ENCODE measurements at regions not wholly inside any gene's neighbourhood (a gene's known extent, or its start where the extent isn't known, plus 50 kb on each side); places are given as distances from the start of the nearest gene placed in this dataset.

- TF ChIP-seq SP1 (IDR thresholded peaks at IDR 0.05), result no peak
- no peak for TF ChIP-seq BHLHE40 (IDR thresholded peaks at IDR 0.05; ENCODE audit: borderline replicate concordance)
- no peak for TF ChIP-seq TARDBP (IDR thresholded peaks at IDR 0.05)
- no peak for TF ChIP-seq SUZ12 (IDR thresholded peaks at IDR 0.05)
- no peak for TF ChIP-seq ZNF384 (IDR thresholded peaks at IDR 0.05)
- TF ChIP-seq FOXA1 (IDR thresholded peaks at IDR 0.05), result no peak
- no peak for TF ChIP-seq FOXK2 (IDR thresholded peaks at IDR 0.05)
- TF ChIP-seq ELF4 (IDR thresholded peaks at IDR 0.05), result no peak
- TF ChIP-seq HDGF (IDR thresholded peaks at IDR 0.05; ENCODE audit: borderline replicate concordance), result no peak
- TF ChIP-seq FOXM1 (IDR thresholded peaks at IDR 0.05; ENCODE audit: borderline replicate concordance), result no peak
- no peak for TF ChIP-seq PKNOX1 (IDR thresholded peaks at IDR 0.05)
- no peak for TF ChIP-seq L3MBTL2 (conservative IDR thresholded peaks at IDR 0.05)
Measured at GRCh38 chr20:57043091-57043490, 223.3 kb downstream of the BMP7 start.

Measured in HEK293T (cell line).